Fibroblast of pulmonary artery (primary cell): ENCODE measurements at regions not wholly inside any gene's neighbourhood (a gene's known extent, or its start where the extent isn't known, plus 50 kb on each side); places are given as distances from the start of the nearest gene placed in this dataset.
"Not testable (repeated sequence)": the region's sequence is repeated elsewhere in the genome, so short reads cannot be mapped to it uniquely, and the experiment has no call there.

Source experiments
- DNase-seq: peaks from one replicate; pipeline ENCODE4 v3.0.0-alpha.2; 2010; ENCODE audit warnings: low read depth
- H3K4me3 ChIP-seq: replicated peaks from 2 replicates; pipeline ENCODE4 v1.5.1; 2011; ENCODE audit warnings: low read depth, mild to moderate bottlenecking, control low read depth, low read length, moderate library complexity
- TF ChIP-seq, protein P1 (sequence below): IDR thresholded peaks from 2 replicates; pipeline ENCODE4 v1.5.1; 2011; ENCODE audit warnings: mild to moderate bottlenecking, control low read depth, low read length, inconsistent platforms; ENCODE audit errors: missing control alignments

DNA sequence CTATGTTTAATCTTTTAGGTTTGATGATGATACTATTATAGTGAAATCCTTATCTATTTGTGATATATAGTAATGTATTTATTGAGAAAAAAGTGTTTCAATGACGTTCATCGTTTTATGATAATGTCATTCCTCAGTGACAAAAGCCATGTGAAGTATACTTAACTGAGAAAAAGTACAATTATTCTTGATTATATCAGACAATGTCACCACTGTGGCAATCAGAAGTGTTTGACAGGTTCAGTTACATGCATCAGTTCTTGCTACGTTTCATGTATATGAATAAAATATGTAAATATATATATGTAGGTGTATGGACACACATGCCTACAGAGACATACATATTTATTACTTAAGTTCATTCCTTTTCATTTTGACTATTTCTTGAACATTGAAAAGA is 341.5 kb upstream of the CDH10 start:
- TF ChIP-seq, protein P1, sequence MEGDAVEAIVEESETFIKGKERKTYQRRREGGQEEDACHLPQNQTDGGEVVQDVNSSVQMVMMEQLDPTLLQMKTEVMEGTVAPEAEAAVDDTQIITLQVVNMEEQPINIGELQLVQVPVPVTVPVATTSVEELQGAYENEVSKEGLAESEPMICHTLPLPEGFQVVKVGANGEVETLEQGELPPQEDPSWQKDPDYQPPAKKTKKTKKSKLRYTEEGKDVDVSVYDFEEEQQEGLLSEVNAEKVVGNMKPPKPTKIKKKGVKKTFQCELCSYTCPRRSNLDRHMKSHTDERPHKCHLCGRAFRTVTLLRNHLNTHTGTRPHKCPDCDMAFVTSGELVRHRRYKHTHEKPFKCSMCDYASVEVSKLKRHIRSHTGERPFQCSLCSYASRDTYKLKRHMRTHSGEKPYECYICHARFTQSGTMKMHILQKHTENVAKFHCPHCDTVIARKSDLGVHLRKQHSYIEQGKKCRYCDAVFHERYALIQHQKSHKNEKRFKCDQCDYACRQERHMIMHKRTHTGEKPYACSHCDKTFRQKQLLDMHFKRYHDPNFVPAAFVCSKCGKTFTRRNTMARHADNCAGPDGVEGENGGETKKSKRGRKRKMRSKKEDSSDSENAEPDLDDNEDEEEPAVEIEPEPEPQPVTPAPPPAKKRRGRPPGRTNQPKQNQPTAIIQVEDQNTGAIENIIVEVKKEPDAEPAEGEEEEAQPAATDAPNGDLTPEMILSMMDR: no peak
- no peak for DNase-seq
- H3K4me3 ChIP-seq: no peak overlapping the region

DNA sequence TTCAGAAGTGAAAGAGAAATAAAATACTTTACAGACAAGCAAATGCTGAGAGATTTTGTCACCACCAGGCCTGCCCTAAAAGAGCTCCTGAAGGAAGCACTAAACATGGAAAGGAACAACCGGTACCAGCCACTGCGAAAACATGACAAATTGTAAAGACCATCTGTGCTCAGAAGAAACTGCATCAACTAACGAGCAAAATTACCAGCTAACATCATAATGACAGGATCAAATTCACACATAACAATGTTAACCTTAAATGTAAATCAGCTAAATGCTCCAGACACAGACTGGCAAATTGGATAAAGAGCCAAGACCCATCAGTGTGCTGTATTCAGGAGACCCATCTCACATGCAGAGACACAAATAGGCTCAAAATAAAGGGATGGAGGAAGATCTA is 333.8 kb upstream of the CDH10 start:
- not testable (repeated sequence) for H3K4me3 ChIP-seq

DNA sequence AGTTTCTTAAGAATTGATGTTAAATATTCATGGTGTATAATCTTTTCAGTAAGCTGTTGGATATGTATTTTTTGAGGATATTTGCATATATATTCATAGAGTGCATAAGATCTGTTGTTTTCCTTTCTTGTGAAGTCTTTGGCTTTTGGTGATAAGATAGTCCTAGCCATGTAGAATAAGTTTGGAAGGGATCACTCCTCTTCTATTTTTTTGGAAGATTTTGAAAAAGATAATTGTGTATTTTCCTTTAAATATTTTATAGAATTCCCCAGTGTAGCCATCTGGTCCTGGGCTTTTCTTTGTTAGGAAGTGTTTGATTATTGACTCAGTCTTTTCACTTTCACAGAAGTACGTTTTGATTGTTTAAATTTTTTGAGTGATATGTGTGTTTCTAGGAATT is 318.8 kb upstream of the CDH10 start:
- DNase-seq: no peak
- no peak overlapping the region for H3K4me3 ChIP-seq
- TF ChIP-seq, protein P1: no peak

More for the DNA sequence above, 333.8 kb upstream of the CDH10 start:
- not testable (repeated sequence) for DNase-seq

DNA sequence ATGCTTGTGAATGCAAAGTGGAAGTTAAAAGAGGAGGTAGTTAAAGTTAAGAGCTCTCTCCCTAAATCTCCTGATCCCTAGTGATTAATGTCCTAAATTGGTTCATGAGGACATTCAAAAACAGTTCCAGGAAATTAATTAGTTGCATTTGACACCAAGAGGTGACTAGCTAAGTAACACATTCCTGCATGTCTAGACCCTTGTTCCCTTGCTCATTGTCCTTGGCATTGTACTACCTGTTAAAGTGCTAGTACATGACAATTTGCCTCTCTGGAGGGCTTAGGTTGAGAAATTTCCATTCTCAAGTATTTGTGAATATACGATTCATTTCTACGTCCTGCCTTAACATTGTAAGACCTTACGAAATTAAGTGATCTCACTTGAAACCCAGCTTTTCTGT is 278.6 kb upstream of the CDH10 start:
- TF ChIP-seq, protein P1: no peak
- no peak overlapping the region for H3K4me3 ChIP-seq
- no peak for DNase-seq

DNA sequence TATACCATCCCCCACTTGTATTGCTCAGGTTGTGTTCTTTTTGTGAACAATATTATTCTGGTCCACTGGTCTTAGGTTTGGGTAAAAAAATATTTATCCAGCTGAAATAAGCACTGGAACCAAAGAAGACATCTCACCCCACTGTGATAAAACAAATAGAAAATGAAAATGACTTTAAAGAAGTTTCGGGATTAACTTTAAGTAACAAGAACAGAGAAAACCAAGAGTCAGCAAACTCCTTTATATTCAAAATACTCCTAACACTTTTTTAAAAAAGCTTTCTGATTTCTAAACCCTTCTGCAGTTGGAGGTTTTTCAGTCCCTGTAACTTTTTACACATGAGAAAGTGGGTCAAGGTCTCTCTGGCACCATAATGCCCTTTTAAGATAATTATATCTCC is 273.9 kb upstream of the CDH10 start:
- DNase-seq: no peak
- TF ChIP-seq, protein P1: no peak
- no peak overlapping the region for H3K4me3 ChIP-seq

DNA sequence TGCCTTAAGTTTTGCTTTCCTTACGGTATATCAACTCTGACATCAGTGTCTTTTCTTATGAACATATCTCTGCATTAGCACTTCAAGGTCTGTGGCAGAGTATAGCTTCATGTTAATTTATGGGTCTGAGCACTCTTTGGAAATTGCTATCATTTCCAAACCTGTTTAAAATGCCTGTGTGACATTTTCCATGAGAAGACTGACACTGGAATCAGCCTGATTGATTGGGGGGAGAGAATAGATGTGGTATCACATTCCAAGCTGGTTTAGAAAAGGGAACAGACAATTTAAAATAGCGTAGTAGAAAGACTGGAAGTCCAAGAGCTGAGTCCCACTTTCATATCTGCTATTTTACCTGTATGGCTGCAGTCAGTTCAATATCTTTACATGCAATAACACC is 272.1 kb upstream of the CDH10 start:
- no peak for DNase-seq
- TF ChIP-seq, protein P1: no peak
- no peak overlapping the region for H3K4me3 ChIP-seq

DNA sequence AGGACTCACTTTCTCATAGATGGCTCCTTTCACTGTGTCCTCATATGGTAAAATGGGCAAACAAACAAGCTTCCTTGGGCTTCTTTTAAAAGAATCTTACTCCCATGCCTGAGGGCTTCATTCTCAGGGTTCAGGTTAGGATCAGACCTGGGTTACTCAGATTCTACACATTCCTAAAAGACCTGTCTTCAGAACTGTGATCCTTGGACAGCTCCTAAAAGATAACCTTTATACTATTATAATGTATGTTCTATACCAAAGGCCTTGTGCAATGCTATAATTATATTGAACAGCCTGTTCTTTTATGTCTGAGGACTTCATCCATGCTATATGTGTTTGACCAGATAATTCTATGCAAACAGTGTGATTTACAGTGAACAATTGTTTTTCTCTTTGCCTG is 264.4 kb upstream of the CDH10 start:
- H3K4me3 ChIP-seq: no peak overlapping the region
- TF ChIP-seq, protein P1: no peak
- DNase-seq: no peak

DNA sequence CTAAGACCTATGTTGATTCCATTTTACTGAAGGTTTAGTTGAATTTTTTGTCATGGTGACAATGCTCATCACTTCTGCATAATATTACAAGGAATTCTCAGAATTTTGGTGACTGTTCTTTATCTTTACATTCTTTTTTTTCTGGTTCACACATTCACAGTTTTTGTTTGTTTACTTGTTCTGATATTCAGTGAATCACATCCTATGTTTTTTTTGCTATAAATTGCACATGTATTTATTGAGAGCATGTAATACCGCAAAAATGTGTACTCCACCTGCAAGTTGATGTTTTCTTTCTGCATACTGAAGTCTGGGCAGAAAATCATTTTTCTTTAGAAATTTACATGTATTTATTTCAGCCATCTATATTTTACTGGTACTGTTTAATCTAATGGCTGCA is 261.9 kb upstream of the CDH10 start:
- TF ChIP-seq, protein P1: no peak
- no peak for DNase-seq
- no peak overlapping the region for H3K4me3 ChIP-seq
